CD4-positive, alpha-beta T cell (primary cell): ENCODE measurements at regions not wholly inside any gene's neighbourhood (a gene's known extent, or its start where the extent isn't known, plus 50 kb on each side); places are given as distances from the start of the nearest gene placed in this dataset.
"Not testable (repeated sequence)": the region's sequence is repeated elsewhere in the genome, so short reads cannot be mapped to it uniquely, and the experiment has no call there.

Source experiments
- ATAC-seq: fragments of 200-7000 bp; cut with Tn5 transposase; one replicate; pipeline ENCODE4 v1.10.0; 2022; ENCODE audit warnings: mild to moderate bottlenecking; ENCODE audit not compliant: poor library complexity
- CTCF ChIA-PET: fragments of 350-600 bp; sonication (Branson Sonifier 250); formaldehyde crosslinking; loops from one replicate; lab custom pipeline; 2021; ENCODE audit warnings: antibody characterized with exemption, inconsistent platforms; lab: Charles Lee
- POLR2A ChIA-PET: fragments of 350-600 bp; sonication (Branson Sonifier 250); formaldehyde crosslinking; loops from one replicate; lab custom pipeline; 2021; ENCODE audit warnings: antibody characterized with exemption, inconsistent platforms; lab: Charles Lee
- DNase-seq, 14 experiments: peaks; one replicate each; pipeline ENCODE4 v3.0.0-alpha.2; 2013 to 2020; ENCODE audit warnings: mixed read lengths in 2 of 14
- H3K27ac ChIP-seq, 2 donors: one replicate each; pipeline versions ENCODE4 v1.5.1 to v1.7.0; 2013; ENCODE audit warnings: low read length in 2 of 2, low read depth in 1 of 2, mild to moderate bottlenecking in 1 of 2
- H3K27me3 ChIP-seq, 2 experiments: 1 replicate in 1 of 2; 2 replicates in 1 of 2; pipeline versions ENCODE4 v1.6.1 to v1.7.0; 2013; ENCODE audit warnings: low read length in 2 of 2, control low read depth in 1 of 2, mild to moderate bottlenecking in 1 of 2, moderate library complexity in 1 of 2; ENCODE audit not compliant: insufficient read depth in 2 of 2, control insufficient read depth in 1 of 2
- H3K36me3 ChIP-seq: one replicate; pipeline ENCODE4 v1.6.1; 2013; ENCODE audit warnings: low read length, control low read depth; ENCODE audit not compliant: insufficient read depth
- H3K4me1 ChIP-seq: one replicate; pipeline ENCODE4 v1.6.1; 2013; ENCODE audit warnings: low read length, control low read depth; ENCODE audit not compliant: insufficient read depth
- H3K4me3 ChIP-seq: one replicate; pipeline ENCODE4 v1.5.1; 2013; ENCODE audit warnings: mild to moderate bottlenecking, low read length, moderate library complexity
- H3K9me3 ChIP-seq, 2 experiments: 1 replicate in 1 of 2; 2 replicates in 1 of 2; pipeline versions ENCODE4 v1.6.1 to v1.7.0; 2013; ENCODE audit warnings: low read length in 2 of 2, mild to moderate bottlenecking in 2 of 2, control low read depth in 1 of 2, moderate library complexity in 1 of 2; ENCODE audit not compliant: control insufficient read depth in 1 of 2, insufficient read depth in 1 of 2
- H3K27ac Mint-ChIP-seq: one replicate; pipeline ENCODE4 v1.8.0; 2020; ENCODE audit warnings: mixed read lengths
- H3K27me3 Mint-ChIP-seq: one replicate; pipeline ENCODE4 v1.8.0; 2021; ENCODE audit warnings: mixed read lengths
- H3K36me3 Mint-ChIP-seq: one replicate; pipeline ENCODE4 v1.8.0; 2021; ENCODE audit warnings: low read depth, mixed read lengths
- H3K4me1 Mint-ChIP-seq: one replicate; pipeline ENCODE4 v1.8.0; 2021; ENCODE audit warnings: low read depth, mixed read lengths
- H3K4me3 Mint-ChIP-seq: one replicate; pipeline ENCODE4 v1.8.0; 2020; ENCODE audit warnings: mild to moderate bottlenecking, mixed read lengths
- H3K9me3 Mint-ChIP-seq: one replicate; pipeline ENCODE4 v1.8.0; 2020; ENCODE audit warnings: mixed read lengths
- CTCF ChIP-seq: fragments of 200-600 bp; IDR thresholded peaks from one replicate; pipeline ENCODE4 v1.8.0; 2022; ENCODE audit warnings: antibody characterized with exemption, mild to moderate bottlenecking
- intact Hi-C, 2 experiments: fragments of 100-400 bp; cut with DNase I in 1 of 2; cut with micrococcal nuclease in 1 of 2; formaldehyde crosslinking; loops; one replicate each; pipeline versions ENCODE4 v1.15.1 to v1.9.0; 2023 to 2025; cut with DNase I, micrococcal nuclease

GRCh38 chr18:4528405-4528804 lies 73.3 kb upstream of the DLGAP1 start:
- POLR2A ChIA-PET = no interaction called here
- CTCF ChIA-PET = no interaction called here
- Mint-ChIP-seq H3K4me1 (no peaks in the 10 kb centered on the region), H3K27ac (no peak overlapping the region), H3K36me3 (no peaks in the 10 kb centered on the region), H3K9me3 (peaks cover 34% of the 10 kb centered on the region), H3K4me3 (no peak overlapping the region), H3K27me3 (no peaks in the 10 kb centered on the region)
- no peaks in the 10 kb centered on the region for H3K4me1 ChIP-seq
- no peaks in the 10 kb centered on the region for H3K36me3 ChIP-seq
- H3K27ac ChIP-seq = no peak overlapping the region
- no peak for TF ChIP-seq CTCF
- no peak for DNase-seq
- no peak for ATAC-seq
- intact Hi-C loops = no loop called here
- H3K4me3 ChIP-seq = no peak overlapping the region
- no peaks in the 10 kb centered on the region for H3K27me3 ChIP-seq
- peaks cover 6 to 16% of the 10 kb centered on the region in 2 experiments for H3K9me3 ChIP-seq

- ATAC-seq, H3K4me3 ChIP-seq, DNase-seq, CTCF ChIA-PET, H3K36me3 Mint-ChIP-seq, H3K4me3 Mint-ChIP-seq, POLR2A ChIA-PET, H3K27me3 ChIP-seq, H3K4me1 Mint-ChIP-seq, intact Hi-C loops, H3K27ac Mint-ChIP-seq, H3K27me3 Mint-ChIP-seq, H3K36me3 ChIP-seq, H3K4me1 ChIP-seq, H3K27ac ChIP-seq: not testable (repeated sequence)
- peaks cover under 1 to 14% of the 10 kb centered on the region in 2 experiments for H3K9me3 ChIP-seq
- H3K9me3 Mint-ChIP-seq = peaks cover 30% of the 10 kb centered on the region
These were observed 72.7 kb upstream of the DLGAP1 start for GRCh38 chr18:4527826-4528225.

- CTCF ChIA-PET = no interaction called here
- H3K4me3 Mint-ChIP-seq = no peak overlapping the region
- no peak for TF ChIP-seq CTCF
- H3K27ac Mint-ChIP-seq = no peak overlapping the region
- peaks cover 18% of the 10 kb centered on the region for H3K9me3 Mint-ChIP-seq
- Histone ChIP-seq H3K27me3 (no peaks in the 10 kb centered on the region), H3K4me1 (no peaks in the 10 kb centered on the region), H3K9me3 (peaks cover 0 to 9% of the 10 kb centered on the region in 2 experiments), H3K27ac (no peak overlapping the region), H3K36me3 (no peaks in the 10 kb centered on the region), H3K4me3 (no peak overlapping the region)
- no peaks in the 10 kb centered on the region for H3K27me3 Mint-ChIP-seq
- ATAC-seq (no peak), DNase-seq (no peak)
- H3K36me3 Mint-ChIP-seq = no peaks in the 10 kb centered on the region
- intact Hi-C loops = no loop called here
- POLR2A ChIA-PET = no interaction called here
- no peaks in the 10 kb centered on the region for H3K4me1 Mint-ChIP-seq
These were observed 69.0 kb upstream of the DLGAP1 start for GRCh38 chr18:4524096-4524495.

- H3K36me3 ChIP-seq = no peaks in the 10 kb centered on the region
- H3K9me3 Mint-ChIP-seq = peaks cover 11% of the 10 kb centered on the region
- no peak overlapping the region for H3K27ac ChIP-seq
- ChIA-PET CTCF (no interaction called here), POLR2A (no interaction called here)
- H3K4me3 Mint-ChIP-seq = no peak overlapping the region
- no peaks in the 10 kb centered on the region for H3K27me3 ChIP-seq
- peaks cover 3 to 20% of the 10 kb centered on the region in 2 experiments for H3K9me3 ChIP-seq
- no peak for TF ChIP-seq CTCF
- ATAC-seq (no peak), DNase-seq (no peak)
- intact Hi-C loops = no loop called here
- no peak overlapping the region for H3K27ac Mint-ChIP-seq
- no peaks in the 10 kb centered on the region for H3K36me3 Mint-ChIP-seq
- H3K27me3 Mint-ChIP-seq = no peaks in the 10 kb centered on the region
- H3K4me3 ChIP-seq = no peak overlapping the region
- H3K4me1 Mint-ChIP-seq = no peaks in the 10 kb centered on the region
- no peaks in the 10 kb centered on the region for H3K4me1 ChIP-seq
These were observed 56.1 kb upstream of the DLGAP1 start for GRCh38 chr18:4511166-4511565.
